B cell (primary cell): ENCODE measurements at regions not wholly inside any gene's neighbourhood (a gene's known extent, or its start where the extent isn't known, plus 50 kb on each side); places are given as distances from the start of the nearest gene placed in this dataset.

Experiments
- ATAC-seq: fragments of 200-7000 bp; cut with Tn5 transposase; one replicate; pipeline ENCODE4 v1.10.0; 2021; ENCODE audit warnings: low read depth, mild to moderate bottlenecking, moderate number of reproducible peaks, moderate library complexity
- CTCF ChIA-PET: fragments of 350-600 bp; sonication (Branson Sonifier 250); formaldehyde crosslinking; loops from one replicate; lab custom pipeline; 2021; ENCODE audit warnings: antibody characterized with exemption, inconsistent platforms; lab: Charles Lee
- POLR2A ChIA-PET: fragments of 350-600 bp; sonication (Branson Sonifier 250); formaldehyde crosslinking; loops from one replicate; lab custom pipeline; 2021; ENCODE audit warnings: antibody characterized with exemption; lab: Charles Lee
- DNase-seq: peaks from one replicate; pipeline ENCODE4 v3.0.0; 2013
- H2AFZ ChIP-seq: 2 replicates; pipeline ENCODE4 v1.6.1; 2012; ENCODE audit warnings: mild to moderate bottlenecking, low read depth, low read length; ENCODE audit not compliant: insufficient read depth, poor library complexity, severe bottlenecking
- H3K27ac ChIP-seq, 2 donors: 1 replicate in 1 of 2; 2 replicates in 1 of 2; pipeline ENCODE4 v1.5.1; 2012 to 2013; ENCODE audit warnings: low read length in 2 of 2, mild to moderate bottlenecking in 2 of 2, moderate library complexity in 1 of 2
- H3K27me3 ChIP-seq, 4 experiments: fragments of 200-600 bp in 1 of 4; sonication (generic) in 1 of 4; replicated peaks in 1 of 4; 1 replicate in 2 of 4; 2 replicates in 2 of 4; pipeline versions ENCODE4 v1.6.1 to v1.7.0; 2013 to 2016; ENCODE audit warnings: low read length in 3 of 4, mild to moderate bottlenecking in 2 of 4, mixed read lengths in 1 of 4, moderate library complexity in 1 of 4; ENCODE audit not compliant: insufficient read depth in 4 of 4, control insufficient read depth in 3 of 4; ENCODE audit errors: control extremely low read depth in 1 of 4
- H3K36me3 ChIP-seq, 2 experiments: replicated peaks in 1 of 2; 1 replicate in 1 of 2; 2 replicates in 1 of 2; pipeline versions ENCODE4 v1.6.1 to v1.7.1; 2013; ENCODE audit warnings: low read length in 1 of 2; ENCODE audit not compliant: insufficient read depth in 2 of 2, control insufficient read depth in 1 of 2; ENCODE audit errors: control extremely low read depth in 1 of 2, extremely low read depth in 1 of 2
- H3K4me1 ChIP-seq, 2 donors: fragments of 200-600 bp in 1 of 2; sonication (generic) in 1 of 2; 1 replicate in 1 of 2; 2 replicates in 1 of 2; pipeline versions ENCODE4 v1.5.1 to v1.6.1; 2013 to 2017; ENCODE audit warnings: low read length in 2 of 2; ENCODE audit not compliant: control insufficient read depth in 2 of 2, insufficient read depth in 2 of 2
- H3K4me2 ChIP-seq: replicated peaks from 2 replicates; pipeline ENCODE3; 2012; ENCODE audit warnings: mild to moderate bottlenecking, low read depth, low read length; ENCODE audit not compliant: poor library complexity, severe bottlenecking
- H3K4me3 ChIP-seq, 5 experiments: fragments of 200-600 bp in 1 of 5; sonication (generic) in 1 of 5; 1 replicate in 3 of 5; 2 replicates in 2 of 5; pipeline versions ENCODE4 v1.5.1 to v1.7.0; 2011 to 2016; ENCODE audit warnings: low read length in 4 of 5, mild to moderate bottlenecking in 4 of 5, low read depth in 2 of 5, control low read depth in 1 of 5, moderate library complexity in 1 of 5; ENCODE audit not compliant: insufficient read depth in 1 of 5; ENCODE audit errors: control extremely low read depth in 1 of 5, extremely low read depth in 1 of 5
- H3K79me2 ChIP-seq: fragments of 200-600 bp; sonication (generic); one replicate; pipeline ENCODE4 v1.6.0; 2016; ENCODE audit warnings: low read length; ENCODE audit not compliant: control insufficient read depth, insufficient read depth
- H3K9ac ChIP-seq: fragments of 200-600 bp; sonication (generic); 2 replicates; pipeline ENCODE4 v1.6.1; 2017; ENCODE audit warnings: mild to moderate bottlenecking, low read length, moderate library complexity
- H3K9me3 ChIP-seq, 3 donors: one replicate each; pipeline versions ENCODE4 v1.6.1 to v1.7.1; 2013; ENCODE audit warnings: low read length in 2 of 3; ENCODE audit not compliant: control insufficient read depth in 2 of 3, insufficient read depth in 1 of 3; ENCODE audit errors: control extremely low read depth in 1 of 3
- H4K20me1 ChIP-seq: 2 replicates; pipeline ENCODE4 v1.6.0; 2012; ENCODE audit warnings: mild to moderate bottlenecking, low read length; ENCODE audit not compliant: insufficient read depth, control insufficient read depth, poor library complexity, severe bottlenecking
- H3K27ac Mint-ChIP-seq: one replicate; pipeline ENCODE4 v1.8.0; 2021; ENCODE audit warnings: mixed read lengths
- H3K27me3 Mint-ChIP-seq: one replicate; pipeline ENCODE4 v1.8.0; 2021; ENCODE audit warnings: mixed read lengths
- H3K4me1 Mint-ChIP-seq: one replicate; pipeline ENCODE4 v1.8.0; 2021; ENCODE audit warnings: mixed read lengths
- H3K4me3 Mint-ChIP-seq: one replicate; pipeline ENCODE4 v1.8.0; 2021; ENCODE audit warnings: mixed read lengths
- H3K9me3 Mint-ChIP-seq: one replicate; pipeline ENCODE4 v1.8.0; 2022; ENCODE audit warnings: mixed read lengths; ENCODE audit not compliant: insufficient read depth
- EZH2 ChIP-seq: IDR thresholded peaks from 2 replicates; pipeline ENCODE4 v1.6.1; 2012; ENCODE audit warnings: borderline replicate concordance, low read depth, mild to moderate bottlenecking, moderate library complexity, low read length; ENCODE audit not compliant: insufficient read depth, poor library complexity, severe bottlenecking
- WGBS: methylation state at CpG from one replicate; pipeline ENCODE4 v1.1.5; 2013; ENCODE audit warnings: missing lambda C conversion rate; ENCODE audit not compliant: insufficient coverage; 5-methylcytosine and 5-hydroxymethylcytosine counted together
- intact Hi-C: fragments of 100-400 bp; cut with micrococcal nuclease; formaldehyde crosslinking; loops from one replicate; pipeline ENCODE4 v1.10.0; 2022
- TF ChIP-seq, protein P1 (sequence below): fragments of 200-600 bp; IDR thresholded peaks from one replicate; pipeline ENCODE4 v1.8.0; 2022; ENCODE audit warnings: antibody characterized with exemption, mild to moderate bottlenecking

- no peak for TF ChIP-seq EZH2
- TF ChIP-seq, protein P1, sequence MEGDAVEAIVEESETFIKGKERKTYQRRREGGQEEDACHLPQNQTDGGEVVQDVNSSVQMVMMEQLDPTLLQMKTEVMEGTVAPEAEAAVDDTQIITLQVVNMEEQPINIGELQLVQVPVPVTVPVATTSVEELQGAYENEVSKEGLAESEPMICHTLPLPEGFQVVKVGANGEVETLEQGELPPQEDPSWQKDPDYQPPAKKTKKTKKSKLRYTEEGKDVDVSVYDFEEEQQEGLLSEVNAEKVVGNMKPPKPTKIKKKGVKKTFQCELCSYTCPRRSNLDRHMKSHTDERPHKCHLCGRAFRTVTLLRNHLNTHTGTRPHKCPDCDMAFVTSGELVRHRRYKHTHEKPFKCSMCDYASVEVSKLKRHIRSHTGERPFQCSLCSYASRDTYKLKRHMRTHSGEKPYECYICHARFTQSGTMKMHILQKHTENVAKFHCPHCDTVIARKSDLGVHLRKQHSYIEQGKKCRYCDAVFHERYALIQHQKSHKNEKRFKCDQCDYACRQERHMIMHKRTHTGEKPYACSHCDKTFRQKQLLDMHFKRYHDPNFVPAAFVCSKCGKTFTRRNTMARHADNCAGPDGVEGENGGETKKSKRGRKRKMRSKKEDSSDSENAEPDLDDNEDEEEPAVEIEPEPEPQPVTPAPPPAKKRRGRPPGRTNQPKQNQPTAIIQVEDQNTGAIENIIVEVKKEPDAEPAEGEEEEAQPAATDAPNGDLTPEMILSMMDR: no peak
- H3K4me1 ChIP-seq: no peaks in the 10 kb centered on the region
- Mint-ChIP-seq H3K27me3 (no peaks in the 10 kb centered on the region), H3K4me1 (no peaks in the 10 kb centered on the region), H3K4me3 (no peak overlapping the region), H3K9me3 (peaks cover 7% of the 10 kb centered on the region), H3K27ac (no peak overlapping the region)
- H3K27me3 ChIP-seq: no peaks in the 10 kb centered on the region
- H3K36me3 ChIP-seq: no peaks in the 10 kb centered on the region
- H3K9me3 ChIP-seq: peaks cover 0 to 33% (median 0%) of the 10 kb centered on the region in 3 donors
- intact Hi-C loops: no loop called here
- H3K4me3 ChIP-seq: no peak overlapping the region
- H3K79me2 ChIP-seq: no peaks in the 10 kb centered on the region
- no peak overlapping the region for H3K27ac ChIP-seq
- CTCF ChIA-PET: no interaction called here
- H3K9ac ChIP-seq: no peak overlapping the region
- H3K4me2 ChIP-seq: no peak overlapping the region
- H2AFZ ChIP-seq: no peak overlapping the region
- H4K20me1 ChIP-seq: no peaks in the 10 kb centered on the region
- ATAC-seq: no peak
- 94% methylated on average over 6 of the region's 6 CpGs for WGBS
- POLR2A ChIA-PET: no interaction called here
- DNase-seq: no peak
Measured at GRCh38 chr5:2376486-2376885, 375.0 kb downstream of the IRX2 start.

DNA sequence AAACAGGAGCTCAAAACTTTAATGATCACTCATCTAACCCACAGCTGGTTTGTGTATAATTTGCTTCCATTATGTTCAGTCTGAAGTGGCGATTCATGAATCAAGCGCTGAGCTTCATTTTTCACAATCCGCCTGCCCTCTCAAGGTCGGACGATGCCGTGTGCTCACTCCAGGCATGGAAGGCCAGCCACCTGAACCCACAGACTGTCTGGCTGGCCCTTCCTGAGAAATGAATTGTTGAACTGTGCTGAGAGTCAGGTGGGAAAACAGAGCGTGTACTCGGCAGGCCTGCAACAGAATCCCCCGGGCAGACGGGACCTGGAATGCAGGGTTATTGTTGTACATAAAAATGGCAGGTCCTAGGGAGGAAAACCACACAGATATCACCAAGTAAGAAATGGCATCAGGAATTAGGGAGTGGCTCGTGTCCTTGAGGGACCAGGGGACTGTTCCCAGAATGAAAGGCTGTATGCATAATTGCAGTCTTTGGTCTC lies 375.7 kb downstream of the IRX2 start:
- POLR2A ChIA-PET: no interaction called here
- TF ChIP-seq, protein P1: no peak
- TF ChIP-seq EZH2: no peak

More for the DNA sequence above, 375.7 kb downstream of the IRX2 start:
- no peaks in the 10 kb centered on the region for H3K27me3 ChIP-seq
- H3K9me3 Mint-ChIP-seq: peaks cover 7% of the 10 kb centered on the region
- intact Hi-C loops: no loop called here
- H3K36me3 ChIP-seq: no peaks in the 10 kb centered on the region
- no peaks in the 10 kb centered on the region for H3K4me1 ChIP-seq
- CTCF ChIA-PET: no interaction called here
- H2AFZ ChIP-seq: no peak overlapping the region
- H3K4me3 Mint-ChIP-seq: no peak overlapping the region
- no peak overlapping the region for H3K27ac Mint-ChIP-seq
- WGBS: 91% methylated on average over 7 of the region's 11 CpGs
- H3K79me2 ChIP-seq: no peaks in the 10 kb centered on the region
- no peaks in the 10 kb centered on the region for H3K4me1 Mint-ChIP-seq
- no peak for DNase-seq
- no peak overlapping the region for H3K4me3 ChIP-seq
- H3K27me3 Mint-ChIP-seq: no peaks in the 10 kb centered on the region
- ATAC-seq: no peak
- no peak overlapping the region for H3K4me2 ChIP-seq
- no peak overlapping the region for H3K9ac ChIP-seq
- H3K27ac ChIP-seq: no peak overlapping the region
- peaks cover 0 to 34% (median 0%) of the 10 kb centered on the region in 3 donors for H3K9me3 ChIP-seq
- no peaks in the 10 kb centered on the region for H4K20me1 ChIP-seq
